ENCODE measurements at regions not wholly inside any gene's neighbourhood (a gene's known extent, or its start where the extent isn't known, plus 50 kb on each side); places are given as distances from the start of the nearest gene placed in this dataset.
"Not testable (repeated sequence)": the region's sequence is repeated elsewhere in the genome, so short reads cannot be mapped to it uniquely, and the experiment has no call there.

DNA sequence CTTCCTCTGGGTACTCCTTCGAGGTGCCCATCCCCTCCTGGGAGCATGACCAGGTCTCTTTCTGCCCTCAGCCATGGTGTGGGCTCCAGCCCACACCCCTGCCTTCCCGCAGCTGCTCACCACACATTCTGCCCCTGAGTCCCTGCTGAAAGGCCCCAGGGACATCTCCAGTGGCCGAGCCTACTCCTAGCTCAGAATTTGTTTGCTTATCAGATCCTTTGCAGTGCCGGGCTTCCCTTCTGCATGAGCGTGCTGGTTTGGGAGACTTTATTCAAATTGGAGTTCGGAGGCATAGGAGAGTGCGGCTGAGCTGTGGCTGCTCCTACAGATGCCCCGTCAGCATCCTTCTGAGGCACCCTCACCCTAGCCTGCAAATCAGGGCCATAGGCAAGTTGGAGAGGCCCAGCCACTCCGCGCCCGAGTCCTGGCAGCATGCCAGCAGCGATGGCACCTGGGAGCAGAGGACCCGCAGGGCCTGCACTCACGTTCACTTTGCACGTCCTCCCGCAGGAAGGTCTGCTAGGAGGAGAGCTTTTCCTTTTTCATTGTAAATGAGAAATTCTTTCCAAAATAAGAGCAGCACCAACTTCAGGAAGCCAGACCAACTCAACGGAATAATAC is 327.3 kb downstream of the QKI start:
- no peak overlapping the region for H3K4me3 ChIP-seq (ENCODE audit: low read length)
- no peak for TF ChIP-seq ZNF274 (IDR thresholded peaks at IDR 0.05; ENCODE audit: low read depth, low read length)

DNA sequence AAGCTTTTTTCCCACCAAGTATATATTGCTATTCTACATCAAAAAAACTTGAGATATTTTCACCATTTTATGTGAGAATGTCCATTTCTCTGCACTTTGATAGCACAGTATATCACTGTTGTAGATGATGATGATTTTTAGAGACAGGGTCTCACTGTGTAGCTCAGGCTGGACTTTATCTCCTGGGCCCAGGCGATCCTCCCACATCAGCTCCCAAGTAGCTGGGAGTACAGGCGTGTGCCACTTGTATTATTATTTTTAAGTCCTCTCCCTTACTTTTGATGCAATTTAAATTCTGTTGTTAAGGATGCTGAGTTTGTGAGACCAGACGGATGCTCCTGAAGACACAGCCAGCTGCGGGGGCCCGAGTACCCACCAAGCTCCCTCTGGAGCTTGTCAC is 326.8 kb downstream of the QKI start:
- H3K4me3 ChIP-seq (ENCODE audit: low read length): no peak overlapping the region
- TF ChIP-seq ZNF274 (IDR thresholded peaks at IDR 0.05; ENCODE audit: low read depth, low read length): no peak

DNA sequence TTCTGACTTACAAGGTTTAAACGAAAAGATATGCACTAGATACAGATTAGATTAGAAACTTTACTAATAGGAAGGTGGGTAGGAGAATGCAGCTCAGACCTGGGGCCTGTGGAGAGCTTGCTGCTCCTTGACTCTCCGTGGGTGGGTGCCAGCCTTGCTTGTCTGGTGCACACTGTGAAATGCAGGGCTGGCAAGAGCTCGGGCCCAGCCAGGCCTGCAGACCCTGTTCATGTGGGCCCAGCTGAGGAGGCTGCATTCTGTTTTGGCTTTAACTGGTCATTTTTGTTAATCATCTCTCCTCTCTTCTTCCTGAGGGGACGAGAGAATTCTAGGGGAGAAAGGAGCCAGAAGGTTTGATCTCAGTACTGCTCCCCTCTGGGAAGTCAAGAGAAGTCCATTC is 325.4 kb downstream of the QKI start:
- no peak overlapping the region for H3K4me3 ChIP-seq (ENCODE audit: low read length)
- TF ChIP-seq ZNF274 (IDR thresholded peaks at IDR 0.05; ENCODE audit: low read depth, low read length): no peak

DNA sequence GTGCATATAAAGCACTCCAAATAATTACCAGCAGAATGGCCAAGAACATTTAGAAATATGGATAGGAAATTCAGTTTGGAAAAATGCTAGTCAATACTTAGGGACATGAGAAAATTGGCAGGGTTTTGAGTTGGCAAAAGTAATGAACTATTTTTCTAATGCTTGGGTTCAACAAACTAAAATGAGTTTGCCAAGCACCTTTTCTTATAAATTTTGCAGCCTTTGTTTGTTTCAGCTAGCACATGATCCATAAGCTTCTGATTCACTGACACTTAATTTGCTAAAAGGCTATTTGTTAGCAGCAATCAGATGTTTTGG is 324.8 kb downstream of the QKI start:
- no peak for TF ChIP-seq ZNF274 (IDR thresholded peaks at IDR 0.05; ENCODE audit: low read depth, low read length)
- no peak overlapping the region for H3K4me3 ChIP-seq (ENCODE audit: low read length)

DNA sequence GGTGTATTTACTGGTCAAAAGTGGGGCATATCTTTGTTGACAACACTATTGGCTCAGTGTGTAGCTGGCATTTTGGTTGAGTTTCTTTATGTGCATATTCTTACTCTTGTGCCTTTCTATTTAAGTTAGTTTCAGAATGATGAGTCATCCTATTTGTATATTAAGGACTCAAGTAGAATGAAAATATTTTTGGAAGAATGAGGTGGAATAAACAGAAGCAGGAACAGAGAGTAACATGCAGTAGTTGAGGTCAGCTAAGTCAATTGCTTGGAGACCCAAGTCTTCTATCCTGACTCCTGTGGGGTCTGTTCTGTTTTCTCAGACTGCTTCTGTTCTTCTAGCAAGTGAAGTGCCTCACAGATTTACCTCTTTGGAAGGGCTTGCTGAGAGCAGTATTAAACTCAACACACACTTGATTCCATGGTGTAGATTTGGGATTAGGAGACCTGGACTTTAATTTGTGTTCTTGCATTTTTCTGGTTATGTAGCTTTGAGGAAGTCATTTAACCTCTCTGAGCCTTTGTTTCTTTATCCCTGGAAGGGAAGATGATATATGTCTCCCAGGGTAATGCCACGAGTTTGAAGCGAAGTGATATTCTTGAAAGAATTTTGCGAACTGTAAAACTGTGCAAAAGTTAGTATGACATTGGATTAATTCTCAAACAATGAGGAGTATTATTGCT is 324.3 kb downstream of the QKI start:
- H3K4me3 ChIP-seq (ENCODE audit: low read length): no peak overlapping the region
- no peak for TF ChIP-seq ZNF274 (IDR thresholded peaks at IDR 0.05; ENCODE audit: low read depth, low read length)

DNA sequence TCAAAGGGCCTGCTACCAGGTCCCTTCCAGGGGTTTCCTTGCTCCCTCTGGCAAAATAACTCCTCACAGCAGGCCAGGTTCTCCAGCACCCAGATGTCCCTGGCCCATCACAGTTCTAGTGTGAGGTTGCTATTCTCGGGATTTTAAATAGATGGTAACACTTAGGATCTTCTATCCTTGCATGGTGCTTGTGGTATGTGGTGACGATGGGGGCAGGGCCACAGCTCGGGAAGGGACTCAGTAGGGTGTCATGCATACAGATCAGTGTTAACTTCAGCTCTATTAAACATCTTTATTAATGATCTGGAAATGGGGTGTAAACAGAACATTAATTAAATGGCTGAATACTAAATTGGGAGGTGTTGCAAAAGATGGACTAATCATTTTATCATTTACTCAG is 323.8 kb downstream of the QKI start:
- no peak overlapping the region for H3K4me3 ChIP-seq (ENCODE audit: low read length)
- no peak for TF ChIP-seq ZNF274 (IDR thresholded peaks at IDR 0.05; ENCODE audit: low read depth, low read length)

DNA sequence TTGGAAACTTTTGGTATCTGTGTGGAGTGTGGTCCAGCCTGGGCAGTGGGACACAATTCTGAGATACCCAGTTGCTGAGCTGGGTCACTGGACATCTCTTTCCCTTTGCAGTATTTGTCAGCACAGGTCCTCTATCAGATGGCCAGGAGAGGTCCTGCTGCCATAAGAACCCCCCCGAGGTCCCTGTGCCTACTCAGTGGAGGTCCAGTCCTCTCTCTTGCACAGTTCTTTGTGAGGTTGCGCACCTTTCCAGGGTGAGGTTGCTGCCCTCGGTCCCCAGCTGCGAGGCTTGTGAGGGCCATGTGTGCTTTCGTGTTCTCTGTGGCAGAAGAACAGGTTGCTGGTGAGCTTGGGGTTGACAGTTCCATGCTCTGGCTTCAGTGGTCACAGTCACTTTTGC is 320.6 kb downstream of the QKI start:
- no peak overlapping the region for H3K4me3 ChIP-seq (ENCODE audit: low read length)
- TF ChIP-seq ZNF274 (IDR thresholded peaks at IDR 0.05; ENCODE audit: low read depth, low read length): no peak

DNA sequence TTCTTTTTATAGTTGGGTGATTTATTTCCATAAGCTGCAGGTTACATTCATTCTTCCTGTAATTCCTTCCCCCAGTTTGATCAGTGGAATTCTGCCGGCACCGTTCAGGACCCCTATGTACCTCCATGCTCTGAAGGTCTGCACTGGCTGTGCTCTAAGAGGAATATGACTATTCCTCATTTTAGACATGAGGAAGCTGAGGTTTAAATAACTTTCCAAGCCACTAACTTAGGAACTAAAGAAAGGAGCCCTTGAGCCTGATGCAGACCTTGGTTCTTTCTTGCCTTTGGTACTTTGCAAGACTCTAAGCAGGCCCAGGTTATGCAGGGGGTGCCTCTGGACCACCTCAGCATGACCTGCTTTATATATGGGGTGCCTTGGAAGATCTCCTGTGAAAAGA is 318.5 kb downstream of the QKI start:
- TF ChIP-seq ZNF274 (IDR thresholded peaks at IDR 0.05; ENCODE audit: low read depth, low read length): no peak
- H3K4me3 ChIP-seq (ENCODE audit: low read length): no peak overlapping the region

DNA sequence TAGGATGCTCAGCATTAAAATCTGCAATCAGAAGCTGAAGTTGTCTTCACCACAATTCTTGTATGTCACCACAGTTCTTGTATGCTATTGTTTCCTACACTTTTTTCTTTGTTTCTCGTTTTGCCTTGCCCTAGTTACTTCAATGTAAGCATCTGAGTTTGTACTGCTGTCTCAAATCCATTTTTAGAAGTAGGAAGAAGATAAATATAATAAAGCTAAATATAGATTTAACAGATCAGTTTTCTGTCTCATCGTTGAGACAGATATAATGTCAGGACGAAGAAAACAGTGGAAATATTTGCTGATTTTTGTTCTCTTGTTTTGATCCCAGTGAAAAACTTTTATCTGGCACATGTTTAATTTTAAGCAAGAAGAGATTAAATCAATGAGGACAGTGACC is 318.0 kb downstream of the QKI start:
- TF ChIP-seq ZNF274 (IDR thresholded peaks at IDR 0.05; ENCODE audit: low read depth, low read length): no peak
- H3K4me3 ChIP-seq (ENCODE audit: low read length): no peak overlapping the region

DNA sequence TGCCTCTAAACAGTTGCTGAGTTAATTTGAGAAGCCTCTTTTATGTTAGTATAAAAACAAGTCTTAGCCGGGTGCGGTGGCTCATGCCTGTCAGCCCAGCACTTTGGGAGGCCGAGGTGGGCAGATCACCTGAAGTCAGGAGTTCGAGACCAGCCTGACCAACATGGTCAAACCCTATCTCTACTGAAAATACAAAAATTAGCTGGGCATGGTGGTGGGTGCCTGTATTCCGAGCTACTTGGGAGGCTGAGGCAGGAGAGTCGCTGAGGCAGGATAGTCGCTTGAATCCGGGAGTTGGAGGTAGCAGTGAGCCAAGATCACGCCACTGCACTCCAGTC is 317.5 kb downstream of the QKI start:
- not testable (repeated sequence) for H3K4me3 ChIP-seq (ENCODE audit: low read length)

DNA sequence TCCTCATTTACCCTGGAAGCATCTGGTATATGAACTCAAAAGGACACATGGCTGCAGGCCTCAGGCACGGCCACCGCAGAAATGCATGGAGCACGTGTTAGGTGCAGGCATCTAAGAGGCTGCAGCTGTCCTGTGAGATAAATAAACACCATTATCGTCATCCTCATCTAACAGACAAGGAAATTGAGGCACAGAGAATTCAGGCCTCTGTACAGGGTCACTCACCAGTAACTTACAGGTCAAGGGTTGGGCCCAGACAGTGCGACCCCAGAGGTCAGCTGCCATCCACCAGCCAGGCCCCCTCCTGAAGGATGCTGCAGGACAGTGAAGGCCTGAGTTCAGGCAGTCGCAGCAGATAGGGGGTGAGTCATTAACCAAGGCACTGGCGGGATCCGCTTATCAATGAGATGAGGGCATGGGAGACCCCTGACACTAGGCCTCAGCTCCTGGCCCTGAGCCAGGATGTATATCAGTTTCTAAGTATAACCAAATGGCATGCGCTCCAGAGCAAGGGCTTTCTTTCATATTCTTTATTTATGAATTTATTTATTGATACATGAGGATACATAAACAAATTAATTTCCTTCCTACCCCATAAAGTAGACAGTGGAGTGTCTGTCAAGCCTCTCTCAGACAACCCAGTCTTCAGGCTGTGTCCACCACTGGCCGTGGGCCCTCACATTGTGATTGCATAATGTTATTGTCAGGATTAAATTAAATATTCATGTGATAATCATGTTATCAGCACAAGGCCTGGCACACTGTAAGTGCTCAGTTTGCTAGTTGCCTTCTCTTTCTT is 316.9 kb downstream of the QKI start:
- H3K4me3 ChIP-seq (ENCODE audit: low read length): no peak overlapping the region
- no peak for TF ChIP-seq ZNF274 (IDR thresholded peaks at IDR 0.05; ENCODE audit: low read depth, low read length)

DNA sequence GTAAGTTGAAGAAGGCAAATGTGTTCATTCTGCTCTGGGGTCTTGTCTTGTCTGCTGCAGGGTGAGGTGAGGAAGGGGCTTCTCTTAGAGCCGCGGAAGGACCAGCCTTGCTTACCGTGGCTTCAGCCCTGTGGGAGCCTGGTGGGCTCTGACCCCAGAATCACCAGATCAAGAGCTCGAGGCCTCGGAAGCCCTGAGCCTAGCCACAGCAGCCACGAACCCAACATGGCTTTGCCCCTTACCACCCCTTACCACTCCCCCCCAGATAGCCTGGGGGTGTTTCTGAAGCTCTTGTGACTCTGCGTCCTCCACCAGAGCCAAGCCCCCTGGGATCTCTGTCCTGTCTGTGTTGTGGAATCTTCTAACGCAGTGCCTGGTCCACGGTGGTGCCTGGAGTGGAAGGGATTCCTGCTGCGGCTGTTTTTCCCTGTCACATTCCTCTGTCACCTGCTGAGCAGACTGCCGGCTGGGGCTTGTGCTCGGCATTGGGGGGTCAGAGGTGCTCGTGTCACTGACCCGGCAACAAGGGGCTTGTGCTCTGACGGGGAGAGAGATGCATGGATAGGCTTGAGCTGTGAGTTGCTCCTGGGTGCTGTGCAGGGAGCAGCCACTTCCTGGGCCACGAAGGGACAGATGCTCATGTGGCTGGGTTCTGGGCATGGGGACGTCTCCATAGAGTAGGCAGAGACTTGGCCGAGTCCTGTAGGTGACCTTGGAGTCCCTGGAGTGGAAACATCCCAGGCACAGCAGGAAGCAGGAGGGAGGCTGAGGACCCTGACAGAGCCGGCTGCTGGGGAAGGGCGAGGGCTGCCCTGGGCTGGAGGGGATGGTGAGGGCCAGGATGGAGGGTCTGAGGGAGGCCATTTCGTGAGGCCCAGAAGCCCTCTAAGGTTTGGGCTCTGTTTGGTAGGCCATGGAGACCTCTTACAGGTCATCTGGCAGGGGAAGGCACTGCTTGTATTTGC is 316.0 kb downstream of the QKI start:
- no peak overlapping the region for H3K4me3 ChIP-seq (ENCODE audit: low read length)
- TF ChIP-seq ZNF274 (IDR thresholded peaks at IDR 0.05; ENCODE audit: low read depth, low read length): no peak

DNA sequence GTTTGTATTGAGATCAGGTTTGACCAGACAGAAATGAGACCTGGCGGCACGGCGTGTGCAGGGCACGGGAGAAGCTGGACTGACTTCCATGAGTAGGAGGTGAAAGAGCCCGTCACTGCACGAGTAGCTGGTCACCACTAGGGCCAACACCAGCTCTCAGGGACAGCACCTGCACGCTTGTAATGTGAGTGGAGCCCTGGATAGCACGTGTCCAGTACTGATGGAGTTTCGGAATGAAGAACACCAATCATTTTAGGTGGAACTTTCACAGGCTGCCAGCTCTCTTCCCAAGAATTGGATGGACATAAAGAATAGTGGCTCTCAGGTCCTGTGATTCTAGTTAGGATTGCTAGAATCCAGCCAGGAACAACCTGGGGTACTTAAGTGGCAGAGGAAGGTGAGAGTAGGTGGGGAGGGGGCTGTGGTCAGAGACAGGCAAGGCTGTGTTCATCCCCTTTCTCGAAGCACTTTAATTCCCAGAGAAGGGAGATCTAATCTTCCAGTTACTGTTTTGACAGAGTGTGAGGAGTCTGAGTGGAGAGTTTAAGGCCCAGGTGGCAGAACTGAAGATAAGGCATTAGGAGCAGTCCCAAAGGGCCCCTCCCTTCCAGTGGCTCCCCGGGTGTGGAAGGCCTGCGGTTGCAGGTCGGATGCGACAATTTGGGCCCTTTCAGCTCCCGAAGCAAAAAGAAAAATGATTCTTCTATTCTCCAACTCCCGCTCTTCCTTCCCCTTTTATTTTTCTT is 314.8 kb downstream of the QKI start:
- no peak overlapping the region for H3K4me3 ChIP-seq (ENCODE audit: low read length)
- TF ChIP-seq ZNF274 (IDR thresholded peaks at IDR 0.05; ENCODE audit: low read depth, low read length): no peak
